Activated CD4-positive, CD25-positive, alpha-beta regulatory T cell treated with anti-CD3 and anti-CD28 coated beads, Interleukin-2, amount 50 U/mL, for 72 hours (primary cell): ENCODE measurements at regions not wholly inside any gene's neighbourhood (a gene's known extent, or its start where the extent isn't known, plus 50 kb on each side); places are given as distances from the start of the nearest gene placed in this dataset.

Source experiments
- DNase-seq: peaks from one replicate; pipeline ENCODE4 v3.0.0; 2021

GRCh38 chr15:69505956-69506556, 53.4 kb downstream of the RPLP1 start:
- no peak for DNase-seq

DNA sequence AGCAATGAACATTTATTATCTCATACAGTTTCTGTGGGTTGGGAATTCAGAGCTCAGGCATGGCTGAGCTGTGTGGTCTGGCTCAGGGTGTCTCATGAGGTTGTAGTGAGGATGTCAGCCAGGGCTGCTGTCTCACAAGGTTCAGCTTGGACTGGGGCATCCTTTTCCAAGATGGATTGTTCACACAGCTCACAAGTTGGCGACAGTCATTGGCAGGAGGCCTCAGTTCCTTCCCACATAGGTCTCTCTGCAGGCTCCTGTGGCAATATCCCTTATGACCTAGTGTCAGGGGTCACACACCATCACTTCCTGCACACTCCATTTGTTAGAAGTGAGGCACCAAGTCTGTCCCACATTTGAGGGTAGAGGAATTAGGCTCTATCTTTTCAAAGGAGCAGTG, 56.0 kb downstream of the RPLP1 start:
- no peak for DNase-seq

DNA sequence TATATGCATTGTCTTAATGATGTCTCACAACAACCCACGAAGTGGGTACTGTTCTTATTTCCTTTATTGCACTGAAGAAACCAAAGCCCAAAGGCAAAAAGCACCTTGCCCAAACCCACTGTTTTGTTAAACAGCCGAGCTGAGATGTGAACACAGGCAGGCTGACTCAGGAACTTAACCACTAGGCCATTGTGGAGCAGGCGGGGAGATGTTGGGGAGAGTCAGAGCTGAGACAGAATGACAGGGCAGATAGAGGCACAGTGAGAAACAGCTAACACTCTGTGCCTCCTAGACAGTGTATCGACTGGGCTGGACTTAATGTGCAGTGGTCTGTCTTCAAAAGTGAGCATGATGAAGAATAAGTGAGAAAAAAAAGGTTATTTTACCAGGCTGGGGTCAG, 56.5 kb downstream of the RPLP1 start:
- no peak for DNase-seq

DNA sequence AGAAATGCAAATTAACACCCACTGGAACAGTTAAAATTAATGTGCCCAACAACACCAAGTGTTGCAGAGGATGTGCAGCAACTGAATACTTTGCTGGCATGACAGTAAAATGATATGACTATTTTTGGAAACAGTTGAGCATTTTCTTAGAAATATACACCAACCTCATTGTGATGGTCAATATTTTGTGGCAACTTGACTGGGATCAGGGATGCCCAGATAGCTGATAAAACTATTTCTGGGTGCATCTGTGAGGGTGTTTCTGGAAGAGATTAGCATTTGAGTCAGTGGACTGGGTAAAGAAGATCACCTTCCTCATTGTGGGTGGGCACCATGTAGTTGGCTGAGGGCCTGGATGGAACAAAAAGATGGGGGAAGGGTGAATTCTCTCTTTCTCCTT, 57.9 kb downstream of the RPLP1 start:
- DNase-seq: no peak

GRCh38 chr15:69511015-69511414, 58.4 kb downstream of the RPLP1 start:
- DNase-seq: no peak

GRCh38 chr15:69511716-69512340, 59.2 kb downstream of the RPLP1 start:
- DNase-seq: no peak

DNA sequence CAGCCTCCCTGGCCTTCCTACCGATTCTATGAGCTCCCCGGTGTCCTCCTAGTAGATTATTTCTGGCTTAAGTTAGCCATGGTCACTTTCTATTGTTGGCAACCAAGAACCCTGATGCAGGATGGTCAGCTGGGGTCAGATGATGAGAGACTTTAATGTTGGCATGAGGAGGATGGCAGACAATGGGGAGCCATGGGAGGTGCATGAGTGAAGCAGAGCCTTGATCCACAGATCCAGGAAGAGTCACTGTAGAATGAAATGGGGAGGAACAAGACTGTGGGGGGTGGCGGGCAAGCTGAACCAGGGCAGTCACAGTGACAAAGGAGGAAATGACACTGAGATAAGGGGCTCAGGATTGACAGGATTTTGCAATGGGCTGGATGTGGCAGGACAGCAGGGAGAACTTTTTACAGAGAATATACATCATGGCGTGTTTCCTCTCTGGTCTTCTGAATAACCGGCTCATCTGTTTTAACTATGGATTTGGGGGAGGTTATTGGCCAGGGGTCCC, 60.9 kb downstream of the RPLP1 start:
- DNase-seq: no peak

- DNase-seq: no peak
Observed at GRCh38 chr15:69513986-69514385, 61.4 kb downstream of the RPLP1 start.

DNA sequence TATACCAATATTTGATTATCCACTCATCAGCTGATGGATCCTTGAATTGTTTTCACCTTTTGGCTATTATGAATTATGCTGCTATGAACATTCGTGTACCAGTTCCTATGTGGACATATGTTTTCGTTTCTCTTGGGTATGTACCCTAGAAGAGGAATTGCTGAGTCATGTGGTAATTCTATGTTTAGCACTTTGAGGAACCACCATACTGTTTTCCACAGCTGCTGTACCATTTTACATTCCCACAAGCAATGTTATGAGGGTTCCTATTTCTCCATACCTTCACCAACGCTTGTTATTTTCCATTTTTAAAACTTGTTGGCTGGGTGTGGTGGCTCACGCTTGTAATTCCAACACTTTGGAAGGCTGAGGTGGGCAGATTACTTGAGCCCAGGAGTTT, 62.9 kb downstream of the RPLP1 start:
- DNase-seq: no peak

- DNase-seq: no peak
Observed at GRCh38 chr15:69515926-69516325, 63.3 kb downstream of the RPLP1 start.

- no peak for DNase-seq
Observed at GRCh38 chr15:69517052-69517451, 64.4 kb downstream of the RPLP1 start.

DNA sequence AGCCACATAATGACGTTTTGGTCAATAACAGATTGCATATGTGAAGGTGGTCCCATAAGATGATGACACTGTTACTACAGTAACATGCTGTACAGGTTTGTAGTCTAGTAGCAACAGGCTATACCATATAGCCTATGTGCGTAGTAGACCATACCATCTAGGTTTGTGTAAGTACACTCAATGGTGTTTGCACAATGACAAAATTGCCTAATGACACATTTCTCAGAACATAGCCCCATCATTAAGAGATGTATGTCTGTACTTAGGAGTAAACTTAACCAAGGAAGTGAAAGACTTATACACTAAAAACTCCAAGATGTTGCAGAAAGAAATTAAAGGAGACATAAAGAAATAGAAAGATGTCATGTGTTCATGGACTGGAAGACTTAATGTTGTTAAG, 66.2 kb downstream of the RPLP1 start:
- DNase-seq: no peak

DNA sequence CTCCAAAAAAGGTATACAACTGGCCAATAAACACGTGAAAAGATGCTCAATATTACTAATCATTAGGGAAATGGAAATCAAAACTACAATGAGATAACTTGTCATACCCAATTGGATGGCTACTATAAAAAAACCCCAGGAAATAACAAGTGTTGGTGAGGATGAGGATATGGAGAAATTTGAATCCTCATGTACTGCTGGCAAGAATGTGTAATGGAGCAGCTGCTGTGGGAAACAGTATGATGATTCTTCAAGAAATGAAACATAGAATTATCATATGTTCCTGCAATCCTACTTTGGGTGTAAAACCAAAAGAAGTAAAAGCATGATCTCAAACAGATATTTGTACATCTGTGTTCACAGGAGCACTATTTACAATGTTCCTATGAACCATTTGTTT, 67.4 kb downstream of the RPLP1 start:
- no peak for DNase-seq

DNA sequence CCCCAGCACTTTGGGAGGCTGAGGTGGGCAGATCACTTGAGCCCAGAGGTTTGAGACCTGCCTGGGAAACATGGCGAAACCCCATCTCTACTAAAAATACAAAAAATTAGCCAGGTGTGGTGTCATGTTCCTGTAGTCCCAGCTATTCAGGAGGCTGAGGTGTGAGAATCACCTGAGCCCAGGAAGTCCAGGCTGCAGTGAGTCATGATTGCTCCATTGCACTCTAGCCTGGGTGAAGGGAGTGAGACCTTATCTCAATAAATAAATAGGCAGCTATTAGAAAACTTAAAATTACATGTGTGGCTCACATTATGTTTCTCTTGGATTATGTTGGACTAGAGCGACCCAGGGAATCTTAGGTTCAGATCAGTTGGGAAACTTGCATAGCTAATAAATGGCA, 69.7 kb downstream of the RPLP1 start:
- no peak for DNase-seq

GRCh38 chr15:69523010-69524001, 70.7 kb downstream of the RPLP1 start:
- peak; percentile 66 for DNase-seq

DNA sequence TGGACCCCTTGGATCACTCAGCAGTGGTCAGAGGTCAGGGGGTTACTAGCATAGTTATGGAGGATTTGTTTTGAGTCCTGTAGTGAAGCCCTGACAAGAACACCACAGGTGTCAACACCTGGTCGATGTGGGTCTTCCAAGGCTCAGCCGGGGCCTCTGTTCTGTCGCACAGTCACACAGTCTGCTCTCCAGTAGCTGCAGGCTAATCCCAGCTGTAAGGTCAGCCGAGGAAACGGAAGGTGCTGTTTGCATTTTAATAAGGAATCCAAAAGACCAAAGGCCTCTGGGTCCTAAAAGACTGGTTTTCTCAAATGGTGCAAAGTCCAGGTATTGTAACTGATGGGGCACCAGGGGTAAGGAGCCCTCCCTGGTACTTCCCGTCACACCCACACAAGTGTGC, 71.7 kb downstream of the RPLP1 start:
- DNase-seq: no peak

GRCh38 chr15:69524814-69525213, 72.2 kb downstream of the RPLP1 start:
- no peak for DNase-seq

DNA sequence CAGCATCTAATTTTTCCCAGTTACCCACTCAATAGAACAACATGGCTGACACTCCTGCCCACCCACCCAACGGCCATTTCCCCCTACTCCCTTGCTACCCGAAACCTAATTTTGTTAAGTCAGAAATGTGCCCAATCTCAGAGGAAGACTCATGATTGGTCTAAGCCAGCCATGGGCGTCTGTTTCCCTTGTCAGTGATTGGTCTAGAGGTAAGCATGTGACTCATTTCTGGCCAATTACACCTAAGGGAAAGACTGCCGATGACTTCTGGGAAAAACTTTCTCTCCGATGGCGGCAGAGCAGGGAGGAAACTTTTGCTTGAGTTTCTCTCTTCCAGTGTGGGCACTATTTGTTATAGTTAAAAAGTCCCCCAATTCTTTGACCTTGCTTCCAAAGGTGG, 72.9 kb downstream of the RPLP1 start:
- no peak for DNase-seq

DNA sequence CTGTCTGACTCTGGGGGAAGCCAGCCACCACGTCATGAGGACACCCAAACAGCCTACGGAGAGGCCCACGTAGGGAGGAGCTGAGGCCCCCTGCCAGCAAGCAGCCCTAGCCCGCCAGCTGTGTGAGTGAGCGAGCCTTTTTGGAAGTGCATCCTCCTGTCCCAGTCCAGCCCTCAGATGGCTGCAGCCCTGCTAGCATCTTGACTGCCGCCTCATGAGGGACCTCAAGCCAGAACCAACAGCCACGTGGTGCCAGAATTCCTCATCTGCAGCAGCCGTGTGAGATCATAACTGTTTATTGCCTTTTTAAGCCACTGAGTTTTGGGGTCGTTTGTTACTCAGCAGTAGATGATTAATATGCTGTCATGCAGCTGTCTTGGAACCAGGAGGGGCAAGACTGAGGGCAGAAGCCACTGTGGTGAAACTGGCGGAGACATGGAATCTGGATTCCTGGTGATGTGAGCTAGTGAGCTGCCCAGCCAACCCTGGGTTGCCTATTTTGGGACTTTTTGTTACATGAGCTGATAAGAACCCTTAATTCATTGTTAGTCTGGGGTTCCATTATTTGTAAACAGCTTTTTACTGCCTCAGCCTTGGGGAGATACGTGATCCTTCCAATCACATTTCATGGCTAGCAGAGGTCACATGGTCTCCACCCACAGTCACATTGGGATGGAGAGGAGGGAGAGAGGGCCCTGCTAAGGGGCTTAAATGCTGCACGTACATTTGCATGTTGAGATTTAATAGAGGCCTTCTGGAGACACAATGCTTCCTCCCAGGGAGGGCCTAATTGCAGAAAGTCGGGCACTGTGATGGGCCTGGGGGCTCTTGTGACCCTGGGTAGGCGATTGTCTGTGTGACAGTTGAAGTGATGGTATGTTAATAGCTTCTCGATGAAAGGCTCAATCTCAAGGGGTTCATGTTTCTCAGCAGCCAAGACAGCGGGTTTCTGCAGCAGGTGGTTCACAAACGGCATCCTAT, 73.8 kb downstream of the RPLP1 start:
- DNase-seq: no peak

GRCh38 chr15:69529141-69529540, 76.5 kb downstream of the RPLP1 start:
- no peak for DNase-seq

- DNase-seq: no peak
Observed at GRCh38 chr15:69529961-69530633, 77.5 kb downstream of the RPLP1 start.
